ENCODE measurements at regions not wholly inside any gene's neighbourhood (a gene's known extent, or its start where the extent isn't known, plus 50 kb on each side); places are given as distances from the start of the nearest gene placed in this dataset.

DNA sequence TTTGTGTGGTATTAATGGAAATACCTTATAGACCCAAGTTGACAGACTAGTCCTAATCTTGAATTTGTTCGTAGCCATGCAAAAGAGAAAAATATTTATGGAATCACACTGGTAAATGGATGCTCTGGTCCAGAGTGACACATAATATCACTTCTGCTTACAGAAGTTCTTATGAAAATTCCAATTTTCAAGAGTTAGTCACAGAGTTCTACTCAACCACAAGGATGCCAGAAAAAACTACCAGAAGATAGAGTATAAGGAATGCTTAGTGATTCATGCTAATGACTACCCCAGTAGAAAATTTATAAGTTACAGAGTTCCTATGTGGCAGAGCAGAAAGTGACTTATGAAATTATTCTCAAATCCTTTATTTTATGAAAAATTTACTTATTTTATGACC lies 1384.8 kb downstream of the FAM133A start:
- TF ChIP-seq, protein P1, sequence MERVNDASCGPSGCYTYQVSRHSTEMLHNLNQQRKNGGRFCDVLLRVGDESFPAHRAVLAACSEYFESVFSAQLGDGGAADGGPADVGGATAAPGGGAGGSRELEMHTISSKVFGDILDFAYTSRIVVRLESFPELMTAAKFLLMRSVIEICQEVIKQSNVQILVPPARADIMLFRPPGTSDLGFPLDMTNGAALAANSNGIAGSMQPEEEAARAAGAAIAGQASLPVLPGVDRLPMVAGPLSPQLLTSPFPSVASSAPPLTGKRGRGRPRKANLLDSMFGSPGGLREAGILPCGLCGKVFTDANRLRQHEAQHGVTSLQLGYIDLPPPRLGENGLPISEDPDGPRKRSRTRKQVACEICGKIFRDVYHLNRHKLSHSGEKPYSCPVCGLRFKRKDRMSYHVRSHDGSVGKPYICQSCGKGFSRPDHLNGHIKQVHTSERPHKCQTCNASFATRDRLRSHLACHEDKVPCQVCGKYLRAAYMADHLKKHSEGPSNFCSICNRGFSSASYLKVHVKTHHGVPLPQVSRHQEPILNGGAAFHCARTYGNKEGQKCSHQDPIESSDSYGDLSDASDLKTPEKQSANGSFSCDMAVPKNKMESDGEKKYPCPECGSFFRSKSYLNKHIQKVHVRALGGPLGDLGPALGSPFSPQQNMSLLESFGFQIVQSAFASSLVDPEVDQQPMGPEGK (CRISPR knock-in tag; IDR thresholded peaks at IDR 0.05; ENCODE audit: borderline replicate concordance): no peak
- TF ChIP-seq ZFP30 (CRISPR knock-in tag; IDR thresholded peaks at IDR 0.05): no peak
- TF ChIP-seq, protein P2, sequence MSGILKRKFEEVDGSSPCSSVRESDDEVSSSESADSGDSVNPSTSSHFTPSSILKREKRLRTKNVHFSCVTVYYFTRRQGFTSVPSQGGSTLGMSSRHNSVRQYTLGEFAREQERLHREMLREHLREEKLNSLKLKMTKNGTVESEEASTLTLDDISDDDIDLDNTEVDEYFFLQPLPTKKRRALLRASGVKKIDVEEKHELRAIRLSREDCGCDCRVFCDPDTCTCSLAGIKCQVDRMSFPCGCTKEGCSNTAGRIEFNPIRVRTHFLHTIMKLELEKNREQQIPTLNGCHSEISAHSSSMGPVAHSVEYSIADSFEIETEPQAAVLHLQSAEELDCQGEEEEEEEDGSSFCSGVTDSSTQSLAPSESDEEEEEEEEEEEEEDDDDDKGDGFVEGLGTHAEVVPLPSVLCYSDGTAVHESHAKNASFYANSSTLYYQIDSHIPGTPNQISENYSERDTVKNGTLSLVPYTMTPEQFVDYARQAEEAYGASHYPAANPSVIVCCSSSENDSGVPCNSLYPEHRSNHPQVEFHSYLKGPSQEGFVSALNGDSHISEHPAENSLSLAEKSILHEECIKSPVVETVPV (CRISPR knock-in tag; IDR thresholded peaks at IDR 0.05): no peak
- no peak for TF ChIP-seq ISL1 (CRISPR knock-in tag; IDR thresholded peaks at IDR 0.05)
- TF ChIP-seq RARB (CRISPR knock-in tag; IDR thresholded peaks at IDR 0.05): no peak
